PFSK-1 (cell line): ENCODE measurements at regions not wholly inside any gene's neighbourhood (a gene's known extent, or its start where the extent isn't known, plus 50 kb on each side); places are given as distances from the start of the nearest gene placed in this dataset.

Experiments used
- FOXP2 ChIP-seq: optimal IDR thresholded peaks from 2 replicates; pipeline ENCODE3; 2011; ENCODE audit warnings: borderline replicate concordance, control low read depth, inconsistent platforms; ENCODE audit not compliant: insufficient read depth; ENCODE audit errors: extremely low read length, extremely low read depth
- POLR2AphosphoS5 ChIP-seq: IDR thresholded peaks from 2 replicates; pipeline ENCODE4 v1.6.1; 2012; ENCODE audit warnings: low read depth, mild to moderate bottlenecking, control low read depth, low read length, moderate library complexity
- SIN3A ChIP-seq: IDR thresholded peaks from 2 replicates; pipeline ENCODE4 v1.6.1; 2012; ENCODE audit warnings: mild to moderate bottlenecking, low read length, moderate library complexity, borderline replicate concordance; ENCODE audit not compliant: insufficient read depth
- TAF1 ChIP-seq: IDR thresholded peaks from 2 replicates; pipeline ENCODE4 v1.6.1; 2012; ENCODE audit warnings: low read length, control low read depth, borderline replicate concordance; ENCODE audit not compliant: insufficient read depth
- TF ChIP-seq, protein P1 (sequence below), 2 experiments: IDR thresholded peaks; 2 replicates each; pipeline versions ENCODE4 v1.6.1 to v1.8.0; 2011 to 2012; ENCODE audit warnings: low read depth in 2 of 2, low read length in 2 of 2, control low read depth in 1 of 2, inconsistent platforms in 1 of 2, mild to moderate bottlenecking in 1 of 2, moderate library complexity in 1 of 2; ENCODE audit not compliant: insufficient read depth in 1 of 2

GRCh38 chr4:30953799-30954198, 233.6 kb downstream of the PCDH7 start:
- TF ChIP-seq SIN3A (no peak), TAF1 (no peak), POLR2AphosphoS5 (no peak), FOXP2 (no peak)
- TF ChIP-seq, protein P1, sequence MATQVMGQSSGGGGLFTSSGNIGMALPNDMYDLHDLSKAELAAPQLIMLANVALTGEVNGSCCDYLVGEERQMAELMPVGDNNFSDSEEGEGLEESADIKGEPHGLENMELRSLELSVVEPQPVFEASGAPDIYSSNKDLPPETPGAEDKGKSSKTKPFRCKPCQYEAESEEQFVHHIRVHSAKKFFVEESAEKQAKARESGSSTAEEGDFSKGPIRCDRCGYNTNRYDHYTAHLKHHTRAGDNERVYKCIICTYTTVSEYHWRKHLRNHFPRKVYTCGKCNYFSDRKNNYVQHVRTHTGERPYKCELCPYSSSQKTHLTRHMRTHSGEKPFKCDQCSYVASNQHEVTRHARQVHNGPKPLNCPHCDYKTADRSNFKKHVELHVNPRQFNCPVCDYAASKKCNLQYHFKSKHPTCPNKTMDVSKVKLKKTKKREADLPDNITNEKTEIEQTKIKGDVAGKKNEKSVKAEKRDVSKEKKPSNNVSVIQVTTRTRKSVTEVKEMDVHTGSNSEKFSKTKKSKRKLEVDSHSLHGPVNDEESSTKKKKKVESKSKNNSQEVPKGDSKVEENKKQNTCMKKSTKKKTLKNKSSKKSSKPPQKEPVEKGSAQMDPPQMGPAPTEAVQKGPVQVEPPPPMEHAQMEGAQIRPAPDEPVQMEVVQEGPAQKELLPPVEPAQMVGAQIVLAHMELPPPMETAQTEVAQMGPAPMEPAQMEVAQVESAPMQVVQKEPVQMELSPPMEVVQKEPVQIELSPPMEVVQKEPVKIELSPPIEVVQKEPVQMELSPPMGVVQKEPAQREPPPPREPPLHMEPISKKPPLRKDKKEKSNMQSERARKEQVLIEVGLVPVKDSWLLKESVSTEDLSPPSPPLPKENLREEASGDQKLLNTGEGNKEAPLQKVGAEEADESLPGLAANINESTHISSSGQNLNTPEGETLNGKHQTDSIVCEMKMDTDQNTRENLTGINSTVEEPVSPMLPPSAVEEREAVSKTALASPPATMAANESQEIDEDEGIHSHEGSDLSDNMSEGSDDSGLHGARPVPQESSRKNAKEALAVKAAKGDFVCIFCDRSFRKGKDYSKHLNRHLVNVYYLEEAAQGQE (IDR thresholded peaks at IDR 0.05; ENCODE audit: insufficient read depth in 1 of 2, low read depth in 2 of 2, low read length in 2 of 2), result no peak

GRCh38 chr4:30956916-30957315, 236.7 kb downstream of the PCDH7 start:
- TF ChIP-seq TAF1, result no peak
- TF ChIP-seq, protein P1 (IDR thresholded peaks at IDR 0.05; ENCODE audit: insufficient read depth in 1 of 2, low read depth in 2 of 2, low read length in 2 of 2), result no peak
- TF ChIP-seq FOXP2, result no peak
- TF ChIP-seq SIN3A, result no peak
- no peak for TF ChIP-seq POLR2AphosphoS5

GRCh38 chr4:30957706-30958105, 237.5 kb downstream of the PCDH7 start:
- no peak for TF ChIP-seq SIN3A
- TF ChIP-seq, protein P1 (IDR thresholded peaks at IDR 0.05; ENCODE audit: insufficient read depth in 1 of 2, low read depth in 2 of 2, low read length in 2 of 2), result no peak
- no peak for TF ChIP-seq POLR2AphosphoS5
- no peak for TF ChIP-seq FOXP2
- no peak for TF ChIP-seq TAF1

DNA sequence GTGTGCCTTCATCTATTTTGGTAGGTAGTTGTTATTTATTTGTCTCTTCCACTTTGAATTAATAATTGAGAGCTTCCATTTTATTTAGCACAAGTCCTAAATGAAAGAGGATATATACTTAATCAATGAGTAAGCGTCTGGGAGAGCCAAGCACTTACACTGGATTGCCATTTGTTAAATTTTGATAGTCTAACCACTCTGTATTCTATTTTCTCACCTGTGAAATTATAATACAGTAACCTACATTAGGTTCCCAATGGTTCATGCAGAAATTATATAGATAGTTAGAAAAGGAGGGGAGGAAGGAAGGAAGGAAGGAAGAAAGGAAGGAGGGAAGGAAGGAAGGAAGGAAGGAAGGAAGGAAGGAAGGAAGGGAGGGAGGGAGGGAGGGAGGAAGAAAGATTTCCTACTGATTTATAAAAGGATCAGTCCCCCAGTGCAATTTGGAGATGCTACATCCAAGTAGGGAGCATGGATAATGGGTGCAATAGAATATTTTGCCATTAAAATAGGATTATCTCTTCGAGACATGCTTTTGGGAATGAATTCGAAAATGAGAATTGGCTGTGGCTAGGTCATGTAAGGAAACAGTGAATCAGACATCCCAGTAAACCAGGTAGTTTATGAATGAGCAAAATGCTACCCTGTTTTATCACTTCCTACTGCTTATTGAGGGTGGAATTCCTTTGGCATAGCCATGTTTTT, 239.8 kb downstream of the PCDH7 start:
- TF ChIP-seq TAF1, result no peak
- no peak for TF ChIP-seq POLR2AphosphoS5
- no peak for TF ChIP-seq FOXP2
- TF ChIP-seq SIN3A, result no peak
- TF ChIP-seq, protein P1 (IDR thresholded peaks at IDR 0.05; ENCODE audit: insufficient read depth in 1 of 2, low read depth in 2 of 2, low read length in 2 of 2), result no peak

DNA sequence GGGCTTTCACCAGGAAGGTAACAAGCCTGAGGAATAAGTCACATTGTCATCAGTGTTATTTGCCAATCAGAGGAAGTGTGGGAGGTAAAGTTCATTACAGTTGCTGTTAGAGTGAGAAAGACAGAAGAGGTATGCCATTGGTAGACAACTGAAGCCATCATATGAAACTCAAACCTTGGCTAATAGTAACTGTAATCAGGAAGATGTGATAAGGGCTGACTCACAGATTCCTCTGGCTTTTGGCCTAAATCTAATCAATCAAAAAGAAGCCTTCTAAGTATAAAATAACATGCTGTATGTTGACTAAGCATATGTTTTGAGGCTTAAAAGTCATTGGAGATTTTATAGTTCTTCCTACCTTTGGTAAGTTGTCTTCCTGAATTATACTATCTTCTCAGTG, 242.8 kb downstream of the PCDH7 start:
- TF ChIP-seq, protein P1 (IDR thresholded peaks at IDR 0.05; ENCODE audit: insufficient read depth in 1 of 2, low read depth in 2 of 2, low read length in 2 of 2), result no peak
- no peak for TF ChIP-seq POLR2AphosphoS5
- no peak for TF ChIP-seq FOXP2
- TF ChIP-seq TAF1, result no peak
- no peak for TF ChIP-seq SIN3A
